Endothelial cell (in vitro differentiated cells): ENCODE measurements at regions not wholly inside any gene's neighbourhood (a gene's known extent, or its start where the extent isn't known, plus 50 kb on each side); places are given as distances from the start of the nearest gene placed in this dataset.
"Not testable (repeated sequence)": the region's sequence is repeated elsewhere in the genome, so short reads cannot be mapped to it uniquely, and the experiment has no call there.

Source experiments
- DNase-seq: peaks from one replicate; pipeline ENCODE4 v3.0.0; 2021; ENCODE audit warnings: low spot score
- H3K27ac Mint-ChIP-seq: one replicate; pipeline ENCODE4 v1.8.0; 2021; ENCODE audit warnings: mixed read lengths, inconsistent platforms; ENCODE audit not compliant: unreplicated experiment
- H3K27me3 Mint-ChIP-seq: one replicate; pipeline ENCODE4 v1.8.0; 2021; ENCODE audit warnings: mild to moderate bottlenecking, moderate library complexity, mixed read lengths, inconsistent platforms; ENCODE audit not compliant: unreplicated experiment
- H3K36me3 Mint-ChIP-seq: one replicate; pipeline ENCODE4 v1.8.0; 2021; ENCODE audit warnings: mild to moderate bottlenecking, low read depth, mixed read lengths, inconsistent platforms; ENCODE audit not compliant: unreplicated experiment
- H3K4me1 Mint-ChIP-seq: one replicate; pipeline ENCODE4 v1.8.0; 2021; ENCODE audit warnings: mild to moderate bottlenecking, mixed read lengths, inconsistent platforms; ENCODE audit not compliant: unreplicated experiment
- H3K4me3 Mint-ChIP-seq: one replicate; pipeline ENCODE4 v1.8.0; 2021; ENCODE audit warnings: mild to moderate bottlenecking, mixed read lengths, inconsistent platforms; ENCODE audit not compliant: unreplicated experiment
- H3K9me3 Mint-ChIP-seq: one replicate; pipeline ENCODE4 v1.8.0; 2021; ENCODE audit warnings: mixed read lengths, inconsistent platforms; ENCODE audit not compliant: unreplicated experiment
- TF ChIP-seq, protein P1 (sequence below): fragments of 200-600 bp; sonication (generic); IDR thresholded peaks from one replicate; pipeline ENCODE4 v1.5.0; 2021; ENCODE audit warnings: antibody characterized with exemption; ENCODE audit not compliant: unreplicated experiment

DNA sequence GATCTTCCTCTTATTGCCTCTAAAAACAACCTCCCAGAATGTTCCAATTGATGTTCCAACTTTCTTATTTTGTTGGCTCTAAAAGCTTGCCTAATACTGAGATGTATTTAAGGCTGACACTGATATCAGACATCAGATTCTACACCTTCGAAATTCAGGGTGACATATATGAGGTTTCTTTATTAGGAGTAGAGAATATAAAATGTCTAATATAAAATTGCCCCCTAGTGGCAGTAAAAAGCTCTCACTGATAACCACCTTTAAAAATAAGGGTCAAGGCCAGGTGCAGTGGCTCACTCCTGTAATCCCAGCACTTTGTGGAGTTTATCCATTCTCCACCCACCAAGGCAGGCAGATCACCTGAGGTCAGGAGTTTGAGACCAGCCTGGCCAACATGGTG, 789.7 kb upstream of the SLC39A10 start:
- Mint-ChIP-seq H3K27ac (no peak overlapping the region), H3K9me3 (no peaks in the 10 kb centered on the region), H3K4me3 (no peak overlapping the region), H3K27me3 (no peaks in the 10 kb centered on the region), H3K4me1 (no peaks in the 10 kb centered on the region), H3K36me3 (no peaks in the 10 kb centered on the region)
- DNase-seq, result no peak
- TF ChIP-seq, protein P1, sequence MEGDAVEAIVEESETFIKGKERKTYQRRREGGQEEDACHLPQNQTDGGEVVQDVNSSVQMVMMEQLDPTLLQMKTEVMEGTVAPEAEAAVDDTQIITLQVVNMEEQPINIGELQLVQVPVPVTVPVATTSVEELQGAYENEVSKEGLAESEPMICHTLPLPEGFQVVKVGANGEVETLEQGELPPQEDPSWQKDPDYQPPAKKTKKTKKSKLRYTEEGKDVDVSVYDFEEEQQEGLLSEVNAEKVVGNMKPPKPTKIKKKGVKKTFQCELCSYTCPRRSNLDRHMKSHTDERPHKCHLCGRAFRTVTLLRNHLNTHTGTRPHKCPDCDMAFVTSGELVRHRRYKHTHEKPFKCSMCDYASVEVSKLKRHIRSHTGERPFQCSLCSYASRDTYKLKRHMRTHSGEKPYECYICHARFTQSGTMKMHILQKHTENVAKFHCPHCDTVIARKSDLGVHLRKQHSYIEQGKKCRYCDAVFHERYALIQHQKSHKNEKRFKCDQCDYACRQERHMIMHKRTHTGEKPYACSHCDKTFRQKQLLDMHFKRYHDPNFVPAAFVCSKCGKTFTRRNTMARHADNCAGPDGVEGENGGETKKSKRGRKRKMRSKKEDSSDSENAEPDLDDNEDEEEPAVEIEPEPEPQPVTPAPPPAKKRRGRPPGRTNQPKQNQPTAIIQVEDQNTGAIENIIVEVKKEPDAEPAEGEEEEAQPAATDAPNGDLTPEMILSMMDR, result peak; percentile 73

DNA sequence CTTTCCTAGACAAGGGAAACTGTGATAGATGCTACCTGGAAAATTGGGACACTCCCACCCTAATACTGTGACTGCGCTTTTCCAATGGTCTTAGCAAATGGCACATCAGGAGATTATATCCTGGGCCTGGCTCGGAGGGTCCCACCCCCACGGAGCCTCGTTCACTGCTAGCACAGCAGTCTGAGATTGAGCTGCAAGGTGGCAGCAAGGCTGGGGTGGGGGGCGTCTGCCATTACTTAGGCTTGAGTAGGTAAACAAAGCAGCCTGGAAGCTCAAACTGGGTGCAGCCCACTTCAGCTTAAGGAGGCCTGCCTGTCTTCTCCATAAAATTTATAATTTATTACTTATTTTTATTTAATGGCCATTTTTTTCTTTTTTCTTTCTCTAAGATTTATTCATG, 802.1 kb upstream of the SLC39A10 start:
- Mint-ChIP-seq H3K27me3 (no peaks in the 10 kb centered on the region), H3K4me3 (no peak overlapping the region), H3K27ac (no peak overlapping the region), H3K4me1 (no peaks in the 10 kb centered on the region), H3K9me3 (no peaks in the 10 kb centered on the region), H3K36me3 (no peaks in the 10 kb centered on the region)
- no peak for DNase-seq
- TF ChIP-seq, protein P1, result no peak

DNA sequence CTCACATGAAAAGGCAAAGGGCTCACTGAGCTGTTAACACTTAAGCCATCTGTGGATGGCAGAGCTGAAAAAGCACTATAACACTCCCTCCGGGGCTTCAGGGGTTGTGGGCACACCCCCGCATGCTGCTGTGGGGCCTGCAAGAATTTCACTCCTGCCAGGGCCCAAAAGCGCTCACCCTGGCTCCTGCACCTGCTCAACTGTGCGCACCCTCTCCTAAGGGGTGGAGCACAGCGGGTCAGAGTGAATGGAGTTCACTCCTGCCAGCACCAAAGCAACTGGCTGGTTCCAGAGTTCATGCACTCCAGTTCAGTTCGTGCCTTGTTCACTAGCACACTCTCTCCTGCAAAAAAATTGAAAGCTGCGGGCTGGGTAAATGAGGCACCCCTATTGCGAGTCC, 814.2 kb upstream of the SLC39A10 start:
- H3K9me3 Mint-ChIP-seq, result no peaks in the 10 kb centered on the region
- no peak for DNase-seq
- no peaks in the 10 kb centered on the region for H3K27me3 Mint-ChIP-seq
- no peak overlapping the region for H3K27ac Mint-ChIP-seq
- TF ChIP-seq, protein P1, result no peak
- no peak overlapping the region for H3K4me3 Mint-ChIP-seq
- no peaks in the 10 kb centered on the region for H3K36me3 Mint-ChIP-seq
- H3K4me1 Mint-ChIP-seq, result peaks cover 3% of the 10 kb centered on the region

DNA sequence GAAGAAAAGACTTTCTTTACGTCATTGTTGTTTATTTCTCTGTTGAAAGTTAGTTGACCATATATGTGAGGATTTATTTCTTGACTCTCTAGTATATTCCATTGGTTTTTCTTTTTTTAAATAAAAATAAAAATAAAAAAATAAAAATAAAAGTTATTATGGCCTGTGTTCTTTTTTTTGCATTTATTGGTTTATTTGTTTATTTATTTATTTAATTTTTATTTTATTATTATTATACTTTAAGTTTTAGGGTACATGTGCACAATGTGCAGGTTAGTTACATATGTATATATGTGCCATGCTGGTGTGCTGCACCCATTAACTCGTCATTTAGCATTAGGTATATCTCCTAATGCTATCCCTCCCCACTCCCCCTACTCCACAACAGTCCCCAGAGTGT, 822.7 kb upstream of the SLC39A10 start:
- H3K27me3 Mint-ChIP-seq, H3K36me3 Mint-ChIP-seq, DNase-seq, H3K4me3 Mint-ChIP-seq, H3K27ac Mint-ChIP-seq, H3K9me3 Mint-ChIP-seq, H3K4me1 Mint-ChIP-seq: not testable (repeated sequence)

DNA sequence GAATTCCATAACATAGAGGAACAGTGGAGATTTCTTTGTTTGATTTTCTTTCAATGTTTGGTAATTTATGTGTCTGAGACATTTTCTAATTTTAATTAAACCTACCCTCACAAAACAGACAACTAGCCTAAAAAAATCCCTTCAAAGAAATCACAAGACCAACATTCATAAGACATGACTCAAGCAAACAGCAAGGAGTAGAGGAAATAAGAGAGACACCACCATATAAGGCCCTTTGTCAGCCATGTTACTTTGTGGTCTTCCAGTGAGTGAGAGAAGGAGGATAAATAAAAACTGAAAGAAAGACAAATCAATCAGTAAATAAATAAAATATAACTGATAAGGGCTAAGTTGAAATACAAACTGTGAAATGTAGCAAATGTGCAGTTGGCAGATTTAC, 830.8 kb upstream of the SLC39A10 start:
- no peak overlapping the region for H3K4me3 Mint-ChIP-seq
- no peaks in the 10 kb centered on the region for H3K36me3 Mint-ChIP-seq
- no peak for DNase-seq
- no peaks in the 10 kb centered on the region for H3K4me1 Mint-ChIP-seq
- TF ChIP-seq, protein P1, result no peak
- H3K9me3 Mint-ChIP-seq, result no peaks in the 10 kb centered on the region
- H3K27ac Mint-ChIP-seq, result no peak overlapping the region
- no peaks in the 10 kb centered on the region for H3K27me3 Mint-ChIP-seq

DNA sequence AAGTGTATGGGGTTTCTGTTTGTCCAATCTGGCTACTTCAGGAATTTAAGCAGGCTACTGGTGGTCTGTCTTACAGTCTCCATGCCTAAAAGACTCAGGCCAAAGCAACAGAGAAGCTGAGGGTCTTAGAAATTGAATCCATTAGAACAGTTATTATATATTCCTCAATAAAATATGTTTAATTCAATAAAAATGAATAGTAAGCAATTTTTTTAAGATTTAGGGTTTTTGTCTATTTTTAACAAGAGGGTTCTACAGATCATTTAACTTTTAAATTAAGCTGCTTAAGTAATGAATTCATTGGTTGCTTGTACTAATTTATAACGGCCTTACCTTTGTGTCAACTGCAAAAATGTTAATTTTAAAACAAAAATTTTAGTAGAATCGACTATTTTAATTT, 832.6 kb upstream of the SLC39A10 start:
- TF ChIP-seq, protein P1, result no peak
- Mint-ChIP-seq H3K9me3 (no peaks in the 10 kb centered on the region), H3K27me3 (no peaks in the 10 kb centered on the region), H3K4me1 (no peaks in the 10 kb centered on the region), H3K4me3 (no peak overlapping the region), H3K27ac (no peak overlapping the region), H3K36me3 (no peaks in the 10 kb centered on the region)
- no peak for DNase-seq
